ENCODE measurements at regions not wholly inside any gene's neighbourhood (a gene's known extent, or its start where the extent isn't known, plus 50 kb on each side); places are given as distances from the start of the nearest gene placed in this dataset.

DNA sequence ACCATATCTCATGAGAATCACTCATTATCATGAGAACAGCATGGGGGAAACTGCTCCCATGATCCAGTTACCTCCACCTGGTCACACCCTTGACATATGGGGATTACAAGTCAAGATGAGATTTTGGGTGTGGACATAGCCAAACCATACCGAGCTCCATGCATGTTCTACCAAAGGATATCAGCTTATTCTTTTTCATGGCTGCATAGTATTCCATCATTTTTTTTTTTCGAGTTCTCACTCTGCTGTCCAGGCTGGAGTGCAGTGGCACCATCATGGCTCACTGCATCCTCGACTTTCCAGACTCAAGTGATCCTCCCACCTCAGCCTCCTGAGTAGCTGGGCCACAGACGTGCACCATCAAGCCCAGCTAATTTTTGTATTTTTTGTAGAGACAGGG, 668.3 kb downstream of the GATA3 start:
- no peak for DNase-seq

DNA sequence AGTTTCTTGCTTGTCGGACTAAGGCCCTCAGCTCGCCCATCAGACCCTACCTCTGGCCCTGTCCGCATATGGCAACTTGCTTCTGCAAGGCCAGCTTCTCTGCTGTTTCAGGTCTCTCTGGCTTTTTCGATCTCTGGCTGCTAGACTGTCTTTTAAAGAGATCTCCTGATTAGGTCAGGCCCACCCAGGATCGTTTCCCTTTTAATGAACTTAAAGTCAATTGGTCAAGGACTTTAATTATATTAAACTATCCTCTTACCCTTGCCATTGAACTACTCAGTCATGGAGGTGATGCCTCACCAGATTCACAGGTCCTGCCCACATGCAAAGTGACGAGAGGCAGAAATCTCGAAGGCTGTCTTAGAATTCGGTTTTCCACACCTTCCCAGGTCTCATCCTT, 670.9 kb downstream of the GATA3 start:
- no peak for DNase-seq

DNA sequence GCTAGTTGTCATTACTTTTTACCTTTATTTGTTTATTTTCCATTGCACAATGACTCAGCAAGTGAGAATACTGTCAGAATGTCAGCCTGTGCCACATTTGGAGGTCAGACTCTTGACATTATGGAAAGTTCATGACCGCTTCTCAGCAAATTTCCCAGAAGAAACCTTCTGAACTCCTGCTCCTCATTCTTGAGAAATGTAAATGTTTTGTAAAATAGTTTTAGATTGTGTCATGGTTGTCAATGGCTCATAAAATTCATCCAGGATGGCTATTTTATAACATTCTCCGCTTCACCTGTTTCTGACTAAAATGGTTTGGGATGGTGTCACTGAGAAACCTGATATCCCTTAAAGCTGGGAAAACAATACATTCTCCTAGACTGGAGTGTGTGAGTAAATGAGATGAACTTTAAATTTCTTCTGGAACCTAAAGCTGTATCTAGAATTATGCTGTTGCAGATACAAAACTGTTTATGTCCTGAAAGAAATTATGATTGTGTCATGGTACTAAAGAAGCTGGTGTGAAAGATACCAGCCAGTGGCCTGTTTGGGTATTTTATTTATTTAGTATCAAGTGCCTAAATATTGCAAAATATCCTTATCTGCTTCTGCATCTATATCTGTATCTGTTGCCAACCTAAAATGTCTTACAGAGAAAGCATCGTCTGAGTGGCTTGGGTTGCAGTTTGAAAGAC, 671.7 kb downstream of the GATA3 start:
- DNase-seq = no peak

DNA sequence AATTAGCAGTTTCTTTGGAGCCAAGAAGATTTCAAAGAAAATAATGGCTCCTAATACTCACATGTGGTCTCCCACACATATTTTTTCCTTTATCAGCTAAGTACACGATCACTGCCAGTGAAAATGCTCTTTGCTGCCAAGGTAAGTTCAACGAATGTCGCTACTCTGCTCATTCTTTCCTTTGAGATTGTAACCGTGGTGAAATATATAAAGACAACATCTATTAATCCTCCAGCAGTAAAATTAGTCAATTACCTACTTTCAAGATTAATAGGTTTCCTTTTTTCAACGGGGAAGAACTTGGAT, 672.2 kb downstream of the GATA3 start:
- no peak for DNase-seq

DNA sequence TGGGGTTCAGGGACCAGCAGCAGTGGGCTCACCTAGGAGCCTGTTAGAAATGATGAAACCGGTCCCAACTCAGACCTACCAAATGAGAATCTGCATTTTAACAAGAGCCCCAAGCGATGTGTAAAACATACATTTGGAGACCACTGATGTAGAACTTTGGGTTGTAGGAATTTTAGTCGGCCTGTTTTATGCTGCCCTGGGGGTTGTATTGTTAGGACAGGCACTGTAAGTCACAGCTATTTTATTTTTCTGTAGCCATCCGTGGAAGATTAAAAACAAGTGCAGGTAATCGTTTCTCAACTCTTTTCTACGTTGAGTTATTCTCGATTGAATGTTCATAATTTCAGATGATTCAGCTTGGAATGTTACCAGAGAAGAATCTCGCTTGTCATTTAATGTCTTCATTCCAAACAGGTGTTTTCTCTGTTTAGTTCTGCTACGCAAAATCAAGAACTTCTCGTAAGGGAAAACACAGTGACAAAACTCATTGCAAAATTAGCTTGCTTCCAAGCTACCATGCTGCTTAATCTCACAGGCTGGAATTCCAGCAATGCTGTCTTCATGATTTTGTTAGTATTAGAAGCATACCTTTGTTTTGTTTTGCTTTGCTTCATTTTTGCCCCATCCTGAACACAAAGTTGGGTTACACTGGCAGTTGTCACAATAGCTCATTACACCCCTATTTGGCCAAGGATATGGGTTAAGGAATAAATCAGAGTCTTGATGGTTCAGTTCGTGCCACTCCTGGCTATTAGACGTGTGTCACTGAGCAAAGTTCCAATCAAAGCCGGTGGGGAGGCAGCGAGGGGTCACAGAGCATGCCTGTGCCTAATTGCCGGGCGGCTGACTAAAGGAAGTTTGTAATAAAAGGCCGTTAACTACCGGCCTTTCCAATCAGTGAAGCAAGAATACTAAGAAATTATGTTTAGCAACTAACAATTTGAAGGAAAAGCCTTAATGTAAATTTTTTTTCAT, 676.9 kb downstream of the GATA3 start:
- DNase-seq = no peak

DNA sequence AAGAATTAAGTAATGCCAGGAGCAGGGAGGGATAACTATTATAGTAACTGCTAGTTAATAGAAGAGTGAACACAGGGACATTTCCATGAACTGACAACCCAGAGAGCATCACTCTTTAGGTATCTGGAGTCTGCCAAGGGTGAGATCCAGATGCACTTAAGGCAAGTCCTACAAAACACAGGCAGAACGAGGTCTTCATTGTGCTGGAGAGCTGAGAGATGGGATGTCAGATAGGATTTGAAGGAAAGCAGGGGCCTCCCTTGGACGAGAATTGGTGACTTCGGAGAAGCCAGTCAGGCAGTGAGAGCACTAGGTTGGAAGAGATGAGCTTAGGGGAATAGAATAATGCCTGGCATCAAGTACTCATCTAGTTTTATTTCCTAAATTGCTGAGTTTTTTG, 684.5 kb downstream of the GATA3 start:
- DNase-seq = no peak

DNA sequence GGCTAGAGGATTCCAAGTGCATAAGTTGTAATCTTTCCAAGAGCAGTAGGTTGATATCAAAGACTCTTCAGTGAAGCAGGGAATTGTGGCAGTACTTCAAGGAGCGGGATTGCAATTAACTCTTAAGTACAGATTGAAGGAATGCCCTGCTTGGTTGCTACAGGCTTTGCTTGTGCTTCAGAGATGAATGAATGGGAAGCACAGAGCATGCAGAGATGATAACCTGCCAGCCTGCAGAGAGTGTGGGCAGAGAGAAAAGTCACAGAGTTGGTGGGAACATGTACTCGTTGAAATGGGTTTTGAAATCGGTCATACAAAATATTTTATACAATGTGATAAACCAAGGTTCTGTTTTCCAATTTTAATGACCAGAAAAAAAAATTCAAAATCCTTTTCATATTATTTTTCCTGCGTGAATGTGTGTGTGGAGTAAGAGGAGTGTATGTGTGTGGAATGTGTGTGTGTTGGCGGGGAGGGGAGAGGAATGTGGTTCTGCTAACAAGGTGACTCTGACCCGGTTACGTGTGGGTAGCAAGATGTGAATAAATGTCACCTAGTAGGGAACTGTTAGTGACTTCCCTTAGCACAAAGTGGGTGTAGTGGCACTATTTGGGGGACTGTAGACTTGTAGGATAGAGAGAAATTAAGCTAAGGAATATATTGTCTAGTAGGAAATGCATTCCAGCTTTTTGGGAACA, 697.8 kb downstream of the GATA3 start:
- DNase-seq = no peak

DNA sequence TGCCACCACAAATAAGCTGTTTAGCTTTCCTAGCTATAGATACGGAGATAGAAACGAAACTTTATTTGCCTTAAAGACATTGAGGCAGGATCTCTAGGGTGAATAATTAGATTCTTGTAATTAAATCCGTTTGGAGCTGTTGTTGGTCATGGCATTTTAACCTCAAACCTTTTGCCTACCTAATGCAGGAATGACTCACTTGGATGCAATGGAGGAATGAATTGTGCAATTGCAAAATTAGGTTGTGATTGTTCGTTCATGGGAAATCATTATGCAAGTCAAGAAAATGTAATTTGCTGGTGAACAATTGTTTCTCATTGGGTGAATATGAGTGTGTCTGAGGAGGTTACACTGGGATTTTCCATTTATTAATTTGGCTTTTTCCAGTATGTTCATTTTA, 703.5 kb downstream of the GATA3 start:
- DNase-seq = no peak

DNA sequence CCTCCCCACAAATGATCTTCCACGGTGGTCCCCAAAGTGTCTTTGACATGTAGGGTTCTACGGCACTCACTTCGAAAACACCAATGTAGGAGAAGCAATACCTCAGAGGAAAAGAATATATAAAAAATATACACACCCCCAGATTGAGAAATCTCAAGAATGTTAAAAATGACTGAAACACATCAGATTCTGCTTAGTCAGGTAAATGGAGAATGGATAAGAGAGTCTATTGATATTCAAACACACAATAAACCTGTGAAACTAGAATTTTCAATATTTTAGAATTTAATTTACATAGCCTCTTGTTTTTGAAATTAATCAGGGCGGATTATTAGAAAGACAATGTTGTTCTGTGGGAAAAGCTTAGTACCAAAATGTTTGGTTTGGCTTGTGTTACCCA, 712.4 kb downstream of the GATA3 start:
- DNase-seq = no peak

DNA sequence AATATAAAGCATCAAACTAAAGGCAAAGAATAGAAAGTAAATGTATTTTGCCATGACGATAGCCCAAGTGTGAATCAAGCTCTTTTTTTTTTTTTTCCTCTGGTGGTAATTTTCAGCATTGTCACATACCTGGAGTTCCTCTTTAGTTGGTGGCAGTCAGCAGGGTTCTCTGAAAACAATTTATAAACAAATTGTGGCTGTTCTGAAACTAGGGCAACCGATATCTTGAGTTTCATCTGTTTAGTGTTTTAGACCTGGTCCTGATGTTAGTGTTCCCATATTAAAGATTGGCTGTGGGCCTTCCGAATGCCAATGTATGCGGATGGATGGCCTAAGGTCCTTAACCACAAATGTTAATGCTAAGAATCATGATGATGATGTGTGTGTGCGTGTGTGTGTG, 713.1 kb downstream of the GATA3 start:
- peak; percentile 32 for DNase-seq

DNA sequence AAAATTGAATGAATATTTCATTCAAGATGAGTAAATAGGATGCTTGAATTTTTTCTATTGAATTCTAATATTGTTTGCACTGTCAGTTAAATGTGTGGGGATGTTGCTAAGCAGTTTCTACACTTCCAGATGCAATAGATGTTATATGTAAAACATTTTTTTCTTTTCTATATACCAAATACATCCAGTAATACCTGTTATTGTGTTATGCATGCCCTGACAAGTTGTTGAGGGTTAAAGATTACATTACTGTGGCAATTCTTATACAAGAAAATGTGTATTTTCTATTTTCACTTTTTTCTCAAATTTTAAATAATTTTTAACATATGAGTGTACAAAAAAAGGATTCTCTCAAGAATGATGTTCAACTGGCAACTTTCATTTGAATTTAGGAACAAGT, 713.9 kb downstream of the GATA3 start:
- no peak for DNase-seq

DNA sequence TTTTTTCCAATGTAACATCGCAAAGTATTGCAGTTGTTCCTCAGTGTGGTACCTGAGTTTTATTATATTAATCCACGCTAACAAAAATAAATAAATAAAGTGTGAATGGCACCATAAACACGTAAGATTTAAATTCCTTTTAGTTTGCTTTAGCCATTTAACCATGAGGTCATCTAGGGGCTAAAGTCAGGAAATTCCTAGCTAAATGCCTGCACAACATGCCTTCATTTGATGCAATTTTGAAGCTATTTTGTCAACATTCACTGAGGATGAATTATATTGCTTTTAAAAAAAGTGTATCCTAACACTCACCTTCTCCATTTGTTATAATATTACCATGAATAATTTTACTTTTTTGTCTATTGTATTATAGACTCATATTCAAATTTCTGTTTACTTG, 714.4 kb downstream of the GATA3 start:
- DNase-seq = no peak

DNA sequence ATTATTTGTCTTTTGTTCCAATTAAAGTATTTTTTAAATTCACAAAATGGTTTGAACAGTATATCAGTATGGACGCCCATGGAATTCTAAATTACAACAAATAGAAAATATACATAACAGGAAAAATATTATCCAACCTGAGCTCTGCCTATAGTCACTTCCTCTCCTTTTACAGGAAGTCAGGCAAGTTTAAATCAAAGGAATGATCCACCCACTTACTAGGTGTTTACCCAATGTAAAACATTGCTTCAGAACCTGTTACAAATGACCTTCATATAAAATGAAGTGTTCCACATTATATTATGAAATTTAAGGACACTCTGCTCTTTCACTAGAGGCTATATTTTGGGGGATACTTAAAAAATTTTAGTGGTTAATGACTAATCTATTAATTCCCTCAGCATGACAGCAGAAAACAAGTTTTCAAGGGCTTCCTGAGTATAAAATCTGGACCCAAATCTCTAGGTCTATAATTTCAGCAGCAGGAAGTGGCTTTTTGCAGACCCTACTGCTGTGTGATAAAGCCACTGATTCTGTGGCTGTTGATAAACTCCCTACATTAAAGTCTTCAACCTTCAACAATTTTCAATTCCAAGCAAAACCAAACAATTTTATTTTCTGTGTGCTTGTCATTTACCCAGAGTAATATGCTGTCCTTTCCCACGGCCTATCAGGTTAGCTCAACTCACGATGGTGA, 722.6 kb downstream of the GATA3 start:
- DNase-seq = peak; percentile 28

DNA sequence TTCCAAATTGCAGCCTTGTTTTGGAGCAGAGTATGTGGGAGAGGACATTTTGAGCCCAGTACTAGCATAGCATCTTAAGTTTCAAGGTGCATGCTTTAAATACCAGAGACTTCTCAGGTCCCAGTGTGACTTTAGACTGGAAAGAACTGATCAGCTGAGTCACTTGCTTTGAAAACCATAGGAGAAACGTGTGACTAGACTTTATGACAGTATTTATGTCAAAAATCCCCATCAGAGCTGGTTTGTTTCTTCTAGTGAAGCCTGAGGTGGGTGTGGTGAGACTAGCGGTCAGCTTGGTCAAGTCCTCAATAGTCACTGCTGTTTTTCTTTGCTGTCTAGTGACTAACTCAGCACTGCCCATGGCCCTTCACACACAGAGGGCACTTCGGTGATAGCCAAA, 724.2 kb downstream of the GATA3 start:
- DNase-seq = peak; percentile 8

DNA sequence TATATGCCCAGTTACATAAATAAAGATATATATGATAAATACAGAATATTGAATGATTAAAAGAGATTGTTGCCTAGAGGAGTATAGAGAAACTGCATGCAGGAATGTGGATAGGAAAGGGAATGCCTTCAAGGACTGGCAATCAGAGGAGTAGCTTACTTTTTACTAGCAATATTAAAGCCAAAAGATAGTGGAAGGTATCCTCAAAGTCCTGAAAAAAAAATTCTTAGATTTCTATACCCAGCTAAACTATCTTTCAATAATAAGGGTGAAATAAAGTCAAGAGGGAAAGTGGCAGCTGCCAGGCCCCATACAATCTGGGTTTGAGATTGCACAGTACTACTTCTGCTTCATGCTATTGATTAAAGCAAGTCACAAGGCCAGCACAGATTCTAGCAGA, 733.2 kb downstream of the GATA3 start:
- no peak for DNase-seq

DNA sequence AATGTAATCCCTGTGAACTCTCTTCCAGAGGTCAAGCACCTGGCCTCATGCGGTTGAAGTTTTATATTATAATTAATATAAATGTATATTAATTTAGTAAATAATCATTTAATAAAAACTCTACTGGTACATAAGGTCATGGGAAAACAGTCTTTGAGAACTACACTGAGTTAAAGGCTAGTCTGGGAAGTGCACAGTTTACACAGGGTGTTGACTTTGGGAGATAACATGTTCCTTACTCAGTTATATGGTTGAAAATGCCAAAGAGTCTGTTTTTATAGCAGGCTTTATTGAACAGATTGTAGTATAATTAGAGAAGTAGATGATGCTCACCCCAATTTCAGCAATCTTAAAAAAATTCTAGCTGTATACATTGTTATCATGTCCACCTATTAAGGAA, 735.9 kb downstream of the GATA3 start:
- no peak for DNase-seq

DNA sequence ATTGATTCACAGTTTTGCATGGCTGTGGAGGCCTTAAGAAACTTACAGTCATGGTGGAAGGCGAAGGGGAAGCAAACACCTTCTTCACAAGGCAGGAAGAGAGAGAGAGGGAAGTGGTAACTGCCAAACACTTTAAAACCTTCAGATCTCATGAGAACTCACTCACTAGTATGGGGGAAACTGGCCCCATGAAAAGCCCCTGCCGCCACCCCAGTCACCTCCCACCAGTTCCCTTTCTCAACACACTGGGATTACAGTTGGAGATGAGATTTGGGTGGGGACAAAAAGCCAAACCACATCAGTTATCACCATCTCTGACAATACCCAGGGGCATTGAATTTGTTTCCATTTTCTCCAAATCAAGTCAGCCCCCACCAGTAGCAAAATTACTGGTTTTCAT, 740.4 kb downstream of the GATA3 start:
- DNase-seq = no peak

DNA sequence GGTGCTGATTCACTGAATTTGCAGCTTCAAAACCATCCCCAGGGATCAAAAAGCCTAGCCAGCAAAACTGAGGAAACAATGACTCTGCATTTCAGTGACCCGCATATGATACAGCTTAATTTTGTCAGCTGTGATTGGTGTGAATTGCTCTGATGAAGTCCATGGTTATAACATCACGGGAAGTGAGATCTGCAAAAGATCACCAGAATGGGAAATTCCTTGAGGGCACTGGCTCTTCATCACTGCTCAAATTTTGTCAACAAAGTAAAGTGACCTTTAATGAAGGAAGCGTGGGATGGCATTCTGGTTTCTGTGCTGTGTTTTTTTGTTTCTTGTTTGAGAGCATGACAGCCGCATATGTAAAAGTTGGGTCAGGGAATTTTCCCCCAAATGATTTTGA, 745.9 kb downstream of the GATA3 start:
- DNase-seq = no peak

DNA sequence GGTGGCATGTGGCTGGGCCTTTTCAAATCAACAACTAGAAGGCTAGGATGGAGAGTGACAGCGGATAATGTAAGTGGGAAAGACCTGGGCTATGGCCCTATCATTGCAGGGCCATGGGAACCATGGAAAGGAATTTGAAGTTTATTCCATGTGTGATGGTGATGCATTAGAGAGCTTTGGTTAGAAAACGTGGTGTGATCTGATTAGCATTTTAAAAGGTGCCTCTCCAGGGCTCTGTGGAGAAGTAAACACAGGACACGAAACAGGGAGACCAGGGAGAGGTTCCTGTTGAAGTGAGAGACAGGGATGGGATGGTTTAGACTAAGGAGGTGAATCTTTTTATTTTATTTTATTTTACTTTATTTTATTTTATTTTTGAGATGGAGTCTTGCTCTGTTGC, 749.5 kb downstream of the GATA3 start:
- no peak for DNase-seq

DNA sequence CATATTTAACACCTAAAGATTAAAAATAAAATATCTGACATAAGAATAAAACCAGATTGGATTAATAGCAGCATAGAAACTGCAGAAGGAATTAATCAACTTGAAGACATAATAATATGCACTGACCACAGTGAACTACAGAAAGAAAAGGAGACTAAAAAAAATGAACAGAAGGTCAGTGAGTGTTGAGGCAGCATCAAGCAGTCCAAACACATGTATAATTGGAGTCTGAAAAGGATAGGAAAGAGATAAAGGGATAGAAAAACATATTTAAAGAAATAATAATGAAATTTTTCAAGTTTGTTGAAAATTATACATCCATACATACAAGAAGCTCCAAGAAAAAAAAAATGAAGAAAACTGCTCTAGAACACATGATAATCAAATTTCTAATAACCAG, 756.2 kb downstream of the GATA3 start:
- no peak for DNase-seq

DNA sequence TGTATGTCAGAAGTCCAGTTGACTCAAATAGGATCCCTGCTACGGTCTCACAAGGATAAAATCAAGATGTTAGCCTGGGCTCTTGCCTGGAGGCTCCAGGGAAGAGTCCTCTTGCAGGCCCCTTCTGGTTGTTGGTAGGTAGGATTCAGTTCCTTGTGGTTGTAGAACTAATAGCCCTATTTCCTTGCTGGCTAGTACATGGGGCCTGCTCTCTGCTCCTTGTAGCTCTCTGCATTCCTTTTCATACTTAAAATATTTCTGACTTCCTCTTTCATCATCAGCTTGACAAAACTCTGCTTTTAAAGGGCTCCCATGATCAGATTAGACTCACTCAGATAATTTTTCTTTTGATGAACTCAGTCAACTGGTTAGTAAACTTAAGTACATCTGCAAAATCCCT, 756.7 kb downstream of the GATA3 start:
- no peak for DNase-seq

DNA sequence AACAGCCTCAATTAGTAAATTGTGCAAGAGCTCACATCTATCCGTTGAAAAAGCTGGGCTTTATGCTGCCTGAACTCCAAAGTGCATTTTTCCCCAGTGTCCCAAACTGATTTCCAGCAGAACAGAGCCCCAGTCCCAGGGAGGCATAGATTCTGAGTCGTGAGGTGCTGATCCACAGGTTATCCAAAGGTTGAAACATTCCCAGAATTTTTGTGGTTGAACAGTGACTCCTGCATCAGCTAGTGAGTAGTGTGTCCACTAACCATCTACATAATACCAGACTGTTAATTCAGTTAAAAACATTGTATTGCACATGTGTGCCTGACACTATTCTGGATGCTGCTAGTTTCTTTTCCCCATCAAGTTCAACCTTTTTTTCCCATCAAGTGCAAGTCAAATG, 761.5 kb downstream of the GATA3 start:
- DNase-seq = no peak

DNA sequence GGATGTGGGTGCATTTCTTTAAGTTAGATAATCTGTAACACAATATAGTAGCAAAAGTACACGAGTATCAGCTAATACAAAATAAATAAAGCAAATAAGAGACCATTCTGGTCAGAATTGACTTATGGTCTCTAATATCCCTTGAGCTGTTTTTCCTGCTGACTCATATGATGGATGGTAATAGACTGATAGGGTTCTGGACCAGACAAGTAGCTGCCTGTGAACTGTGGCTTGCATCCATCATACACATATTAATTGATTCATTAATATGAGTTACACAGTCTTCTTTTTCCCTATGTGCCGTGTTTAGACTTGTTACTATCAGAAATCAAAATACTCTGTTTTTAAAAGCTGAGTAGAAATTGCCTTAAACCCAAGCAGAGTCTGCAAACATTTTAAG, 762.8 kb downstream of the GATA3 start:
- DNase-seq = no peak

Data from CD4-positive, alpha-beta T cell treated with Interleukin-4 for 4 hours (primary cell).